ENCODE measurements at regions not wholly inside any gene's neighbourhood (a gene's known extent, or its start where the extent isn't known, plus 50 kb on each side); places are given as distances from the start of the nearest gene placed in this dataset.

GRCh38 chrX:127577884-127578283 is 474.3 kb downstream of the ACTRT1 start (continued):
- no peak for TF ChIP-seq YY1 (IDR thresholded peaks at IDR 0.05; ENCODE audit: low read depth, low read length)
- no peak for TF ChIP-seq ZNF274 (IDR thresholded peaks at IDR 0.05; ENCODE audit: borderline replicate concordance, extremely low read depth, low read length)
